ENCODE measurements at regions not wholly inside any gene's neighbourhood (a gene's known extent, or its start where the extent isn't known, plus 50 kb on each side); places are given as distances from the start of the nearest gene placed in this dataset.
"Not testable (repeated sequence)": the region's sequence is repeated elsewhere in the genome, so short reads cannot be mapped to it uniquely, and the experiment has no call there.

DNA sequence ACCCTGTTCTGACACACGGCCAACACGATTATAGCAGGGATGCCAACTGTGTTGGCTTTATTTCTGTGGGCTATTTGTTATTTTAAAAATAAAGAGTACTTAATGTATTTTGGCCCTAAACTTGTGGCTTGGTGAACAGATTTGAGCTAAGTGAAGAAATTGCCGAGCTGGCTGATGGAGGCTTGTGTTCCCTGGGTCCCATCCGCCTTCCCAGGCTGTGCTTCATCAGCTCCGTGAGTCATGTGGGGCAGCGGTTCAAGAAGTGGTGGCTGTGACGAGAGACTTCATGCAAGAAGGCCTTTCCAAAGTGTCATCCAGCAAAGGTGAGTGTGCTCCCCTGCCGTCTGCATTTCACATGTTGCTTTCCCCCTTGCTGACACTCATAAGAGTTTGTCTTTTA, 73.6 kb upstream of the NCK2 start:
- no peak for DNase-seq
- Histone ChIP-seq H3K4me1 (ENCODE audit: control extremely low read depth in 1 of 4, control insufficient read depth in 4 of 4, insufficient read depth in 4 of 4, low read length in 3 of 4) (no peaks in the 10 kb centered on the region), H3K27me3 (replicated peaks in 2 of 5; ENCODE audit: control insufficient read depth in 4 of 5, insufficient read depth in 5 of 5, low read length in 4 of 5) (no peaks in the 10 kb centered on the region), H3K27ac (ENCODE audit: insufficient read depth in 1 of 2, low read depth in 1 of 2, low read length in 2 of 2, poor library complexity in 1 of 2, severe bottlenecking in 2 of 2) (no peak overlapping the region), H3K4me3 (ENCODE audit: control insufficient read depth in 1 of 7, extremely low read depth in 1 of 7, insufficient read depth in 4 of 7, low read depth in 2 of 7, low read length in 6 of 7) (no peak overlapping the region), H3K36me3 (ENCODE audit: control insufficient read depth in 4 of 4, insufficient read depth in 4 of 4, low read length in 3 of 4) (no peaks in the 10 kb centered on the region), H3K9me3 (ENCODE audit: control extremely low read depth in 1 of 5, control insufficient read depth in 4 of 5, insufficient read depth in 2 of 5, low read depth in 1 of 5, low read length in 4 of 5) (peaks cover under 1 to 19% (median 5%) of the 10 kb centered on the region in 5 experiments)
- 92% methylated on average over 8 of the region's 8 CpGs for WGBS (ENCODE audit: insufficient coverage)
- POLR2A ChIA-PET: no interaction called here
- CTCF ChIA-PET: no interaction called here

GRCh38 chr2:105669384-105669891, 75.3 kb upstream of the NCK2 start:
- WGBS (ENCODE audit: insufficient coverage): 96% methylated on average over 4 of the region's 4 CpGs
- H3K36me3 ChIP-seq (ENCODE audit: control insufficient read depth in 4 of 4, insufficient read depth in 4 of 4, low read length in 3 of 4): no peaks in the 10 kb centered on the region
- ChIA-PET POLR2A (no interaction called here), CTCF (no interaction called here)
- no peaks in the 10 kb centered on the region for H3K27me3 ChIP-seq (replicated peaks in 2 of 5; ENCODE audit: control insufficient read depth in 4 of 5, insufficient read depth in 5 of 5, low read length in 4 of 5)
- H3K4me3 ChIP-seq (ENCODE audit: control insufficient read depth in 1 of 7, extremely low read depth in 1 of 7, insufficient read depth in 4 of 7, low read depth in 2 of 7, low read length in 6 of 7): no peak overlapping the region
- H3K27ac ChIP-seq (ENCODE audit: insufficient read depth in 1 of 2, low read depth in 1 of 2, low read length in 2 of 2, poor library complexity in 1 of 2, severe bottlenecking in 2 of 2): no peak overlapping the region
- no peak for DNase-seq
- H3K9me3 ChIP-seq (ENCODE audit: control extremely low read depth in 1 of 5, control insufficient read depth in 4 of 5, insufficient read depth in 2 of 5, low read depth in 1 of 5, low read length in 4 of 5): peaks cover 2 to 32% (median 9%) of the 10 kb centered on the region in 5 experiments
- H3K4me1 ChIP-seq (ENCODE audit: control extremely low read depth in 1 of 4, control insufficient read depth in 4 of 4, insufficient read depth in 4 of 4, low read length in 3 of 4): no peaks in the 10 kb centered on the region

- Histone ChIP-seq H3K4me1 (ENCODE audit: control extremely low read depth in 1 of 4, control insufficient read depth in 4 of 4, insufficient read depth in 4 of 4, low read length in 3 of 4) (no peaks in the 10 kb centered on the region), H3K27me3 (replicated peaks in 2 of 5; ENCODE audit: control insufficient read depth in 4 of 5, insufficient read depth in 5 of 5, low read length in 4 of 5) (no peaks in the 10 kb centered on the region), H3K4me3 (ENCODE audit: control insufficient read depth in 1 of 7, extremely low read depth in 1 of 7, insufficient read depth in 4 of 7, low read depth in 2 of 7, low read length in 6 of 7) (no peak overlapping the region), H3K9me3 (ENCODE audit: control extremely low read depth in 1 of 5, control insufficient read depth in 4 of 5, insufficient read depth in 2 of 5, low read depth in 1 of 5, low read length in 4 of 5) (peaks cover 2 to 32% (median 9%) of the 10 kb centered on the region in 5 experiments), H3K27ac (ENCODE audit: insufficient read depth in 1 of 2, low read depth in 1 of 2, low read length in 2 of 2, poor library complexity in 1 of 2, severe bottlenecking in 2 of 2) (no peak overlapping the region), H3K36me3 (ENCODE audit: control insufficient read depth in 4 of 4, insufficient read depth in 4 of 4, low read length in 3 of 4) (no peaks in the 10 kb centered on the region)
- no peak for DNase-seq
- POLR2A ChIA-PET: no interaction called here
- CTCF ChIA-PET: no interaction called here
- WGBS (ENCODE audit: insufficient coverage): no CpG with 5 or more reads among the region's 1 CpG
Measured at GRCh38 chr2:105665480-105665879, 79.2 kb upstream of the NCK2 start.

DNA sequence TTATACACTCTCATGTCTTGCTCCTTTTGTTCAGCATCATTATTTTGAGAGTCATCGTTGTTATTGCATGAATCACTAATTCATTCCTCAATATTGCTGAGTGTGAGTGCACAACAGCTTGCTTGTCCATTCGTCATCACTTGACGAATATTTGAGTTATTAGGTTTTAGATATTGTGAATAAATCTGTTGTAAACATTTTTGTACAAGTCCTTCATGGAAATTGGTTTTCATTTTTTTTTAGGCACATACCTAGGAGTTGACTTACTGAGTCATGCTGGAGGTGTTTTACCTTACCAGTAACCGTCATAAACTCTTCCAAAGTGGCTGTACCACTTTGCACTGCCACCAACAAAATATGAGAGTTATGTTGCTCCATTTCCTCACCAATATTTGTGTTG, 84.2 kb upstream of the NCK2 start:
- Histone ChIP-seq H3K27me3 (replicated peaks in 2 of 5; ENCODE audit: control insufficient read depth in 4 of 5, insufficient read depth in 5 of 5, low read length in 4 of 5) (no peaks in the 10 kb centered on the region), H3K36me3 (ENCODE audit: control insufficient read depth in 4 of 4, insufficient read depth in 4 of 4, low read length in 3 of 4) (no peaks in the 10 kb centered on the region), H3K9me3 (ENCODE audit: control extremely low read depth in 1 of 5, control insufficient read depth in 4 of 5, insufficient read depth in 2 of 5, low read depth in 1 of 5, low read length in 4 of 5) (peaks cover 0 to 9% (median 3%) of the 10 kb centered on the region in 5 experiments), H3K4me1 (ENCODE audit: control extremely low read depth in 1 of 4, control insufficient read depth in 4 of 4, insufficient read depth in 4 of 4, low read length in 3 of 4) (no peaks in the 10 kb centered on the region), H3K4me3 (ENCODE audit: control insufficient read depth in 1 of 7, extremely low read depth in 1 of 7, insufficient read depth in 4 of 7, low read depth in 2 of 7, low read length in 6 of 7) (no peak overlapping the region), H3K27ac (ENCODE audit: insufficient read depth in 1 of 2, low read depth in 1 of 2, low read length in 2 of 2, poor library complexity in 1 of 2, severe bottlenecking in 2 of 2) (no peak overlapping the region)
- DNase-seq: no peak
- ChIA-PET CTCF (no interaction called here), POLR2A (no interaction called here)
- 100% methylated on average over 2 of the region's 4 CpGs for WGBS (ENCODE audit: insufficient coverage)

GRCh38 chr2:105655723-105656606, 88.7 kb upstream of the NCK2 start:
- H3K4me3 ChIP-seq (ENCODE audit: control insufficient read depth in 1 of 7, extremely low read depth in 1 of 7, insufficient read depth in 4 of 7, low read depth in 2 of 7, low read length in 6 of 7); H3K27ac ChIP-seq (ENCODE audit: insufficient read depth in 1 of 2, low read depth in 1 of 2, low read length in 2 of 2, poor library complexity in 1 of 2, severe bottlenecking in 2 of 2); H3K36me3 ChIP-seq (ENCODE audit: control insufficient read depth in 4 of 4, insufficient read depth in 4 of 4, low read length in 3 of 4); H3K9me3 ChIP-seq (ENCODE audit: control extremely low read depth in 1 of 5, control insufficient read depth in 4 of 5, insufficient read depth in 2 of 5, low read depth in 1 of 5, low read length in 4 of 5); POLR2A ChIA-PET; DNase-seq; H3K4me1 ChIP-seq (ENCODE audit: control extremely low read depth in 1 of 4, control insufficient read depth in 4 of 4, insufficient read depth in 4 of 4, low read length in 3 of 4); H3K27me3 ChIP-seq (replicated peaks in 2 of 5; ENCODE audit: control insufficient read depth in 4 of 5, insufficient read depth in 5 of 5, low read length in 4 of 5): not testable (repeated sequence)
- CTCF ChIA-PET: interaction anchor here (0.7 kb wide), 1 partner anchor 10 kb away, joined by 3 read pairs; no protein-coding TSS in a partner anchor
- 95% methylated on average over 3 of the region's 4 CpGs for WGBS (ENCODE audit: insufficient coverage)

DNA sequence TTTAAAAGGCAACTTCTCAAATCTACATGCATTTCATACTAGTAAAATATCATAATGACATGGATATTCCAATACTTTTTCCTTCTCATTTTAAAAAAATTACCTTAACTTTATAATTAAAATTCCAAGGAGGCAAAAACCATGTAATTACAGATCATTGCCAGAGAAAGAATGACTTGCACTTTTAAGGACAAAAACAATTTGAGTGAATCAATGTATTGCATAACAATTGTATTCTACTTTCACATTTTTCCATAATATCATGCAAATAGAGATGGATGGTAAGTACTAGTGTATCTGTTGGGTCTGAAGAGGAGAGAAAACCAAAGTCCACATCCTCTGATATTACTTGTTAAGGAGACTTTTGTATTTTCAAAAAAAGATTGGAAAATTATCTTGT, 89.5 kb upstream of the NCK2 start:
- Histone ChIP-seq H3K4me1 (ENCODE audit: control extremely low read depth in 1 of 4, control insufficient read depth in 4 of 4, insufficient read depth in 4 of 4, low read length in 3 of 4) (no peaks in the 10 kb centered on the region), H3K27ac (ENCODE audit: insufficient read depth in 1 of 2, low read depth in 1 of 2, low read length in 2 of 2, poor library complexity in 1 of 2, severe bottlenecking in 2 of 2) (no peak overlapping the region), H3K4me3 (ENCODE audit: control insufficient read depth in 1 of 7, extremely low read depth in 1 of 7, insufficient read depth in 4 of 7, low read depth in 2 of 7, low read length in 6 of 7) (no peak overlapping the region), H3K36me3 (ENCODE audit: control insufficient read depth in 4 of 4, insufficient read depth in 4 of 4, low read length in 3 of 4) (no peaks in the 10 kb centered on the region), H3K9me3 (ENCODE audit: control extremely low read depth in 1 of 5, control insufficient read depth in 4 of 5, insufficient read depth in 2 of 5, low read depth in 1 of 5, low read length in 4 of 5) (no peaks in the 10 kb centered on the region), H3K27me3 (replicated peaks in 2 of 5; ENCODE audit: control insufficient read depth in 4 of 5, insufficient read depth in 5 of 5, low read length in 4 of 5) (no peaks in the 10 kb centered on the region)
- DNase-seq: no peak
- ChIA-PET CTCF (no interaction called here), POLR2A (no interaction called here)

DNA sequence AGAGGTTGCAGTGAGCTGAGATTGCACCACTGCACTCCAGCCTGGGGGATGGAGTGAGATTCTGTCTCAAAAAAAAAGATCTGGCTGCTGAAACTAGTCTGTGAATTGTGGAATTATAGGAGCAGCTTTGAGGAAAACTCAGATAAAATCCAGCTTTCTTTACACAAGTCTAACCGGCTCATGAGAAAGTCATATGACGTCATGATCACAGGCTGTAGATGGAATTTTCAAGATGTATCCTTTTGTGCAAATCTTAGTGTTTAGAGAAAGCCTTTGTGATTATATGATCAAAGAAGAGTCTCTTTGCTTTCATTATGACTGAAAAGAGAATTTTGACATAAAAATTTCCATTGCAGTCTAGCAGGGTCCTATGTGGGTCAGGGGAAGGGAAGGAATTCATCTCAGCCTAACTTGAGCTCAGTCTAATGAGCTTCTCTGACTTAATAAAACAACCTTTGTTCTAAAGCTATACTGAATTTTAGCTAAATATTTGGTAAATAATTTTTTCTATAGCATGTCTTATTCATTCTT, 90.2 kb upstream of the NCK2 start:
- H3K27me3 ChIP-seq (replicated peaks in 2 of 5; ENCODE audit: control insufficient read depth in 4 of 5, insufficient read depth in 5 of 5, low read length in 4 of 5): no peaks in the 10 kb centered on the region
- no peak for DNase-seq
- no peaks in the 10 kb centered on the region for H3K9me3 ChIP-seq (ENCODE audit: control extremely low read depth in 1 of 5, control insufficient read depth in 4 of 5, insufficient read depth in 2 of 5, low read depth in 1 of 5, low read length in 4 of 5)
- ChIA-PET CTCF (no interaction called here), POLR2A (no interaction called here)
- no peak overlapping the region for H3K27ac ChIP-seq (ENCODE audit: insufficient read depth in 1 of 2, low read depth in 1 of 2, low read length in 2 of 2, poor library complexity in 1 of 2, severe bottlenecking in 2 of 2)
- WGBS (ENCODE audit: insufficient coverage): no CpG with 5 or more reads among the region's 2 CpGs
- H3K4me3 ChIP-seq (ENCODE audit: control insufficient read depth in 1 of 7, extremely low read depth in 1 of 7, insufficient read depth in 4 of 7, low read depth in 2 of 7, low read length in 6 of 7): no peak overlapping the region
- no peaks in the 10 kb centered on the region for H3K4me1 ChIP-seq (ENCODE audit: control extremely low read depth in 1 of 4, control insufficient read depth in 4 of 4, insufficient read depth in 4 of 4, low read length in 3 of 4)
- H3K36me3 ChIP-seq (ENCODE audit: control insufficient read depth in 4 of 4, insufficient read depth in 4 of 4, low read length in 3 of 4): no peaks in the 10 kb centered on the region

All from common myeloid progenitor, CD34-positive (primary cell).